NCI-H1694 treated with DMSO at 0.1 percent for 48 hours (cell line): ENCODE measurements at regions not wholly inside any gene's neighbourhood (a gene's known extent, or its start where the extent isn't known, plus 50 kb on each side); places are given as distances from the start of the nearest gene placed in this dataset.
"Not testable (repeated sequence)": the region's sequence is repeated elsewhere in the genome, so short reads cannot be mapped to it uniquely, and the experiment has no call there.

ENCODE experiments used
- DNase-seq: peaks from one replicate; lab custom pipeline; 2025; lab: John Stamatoyannopoulos, UW

DNA sequence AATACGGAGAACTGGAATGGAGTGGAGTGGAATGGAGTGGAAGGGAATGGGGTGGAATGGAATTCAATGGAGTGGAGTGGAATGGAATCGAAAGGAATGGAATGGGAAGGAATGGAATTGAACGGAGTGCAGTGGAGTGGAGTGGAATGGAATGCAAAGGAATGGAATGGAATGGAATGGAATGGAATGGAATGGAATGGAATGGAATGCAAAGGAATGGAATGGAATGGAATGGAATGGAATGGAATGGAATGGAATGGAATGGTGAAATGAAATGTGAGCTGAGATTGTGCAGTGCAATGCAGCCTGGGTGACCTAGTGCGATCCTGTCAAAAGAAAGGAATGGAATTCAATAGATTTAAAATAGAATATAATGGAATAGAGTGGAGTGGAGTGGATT, 357.3 kb upstream of the WSB1 start:
- not testable (repeated sequence) for DNase-seq

DNA sequence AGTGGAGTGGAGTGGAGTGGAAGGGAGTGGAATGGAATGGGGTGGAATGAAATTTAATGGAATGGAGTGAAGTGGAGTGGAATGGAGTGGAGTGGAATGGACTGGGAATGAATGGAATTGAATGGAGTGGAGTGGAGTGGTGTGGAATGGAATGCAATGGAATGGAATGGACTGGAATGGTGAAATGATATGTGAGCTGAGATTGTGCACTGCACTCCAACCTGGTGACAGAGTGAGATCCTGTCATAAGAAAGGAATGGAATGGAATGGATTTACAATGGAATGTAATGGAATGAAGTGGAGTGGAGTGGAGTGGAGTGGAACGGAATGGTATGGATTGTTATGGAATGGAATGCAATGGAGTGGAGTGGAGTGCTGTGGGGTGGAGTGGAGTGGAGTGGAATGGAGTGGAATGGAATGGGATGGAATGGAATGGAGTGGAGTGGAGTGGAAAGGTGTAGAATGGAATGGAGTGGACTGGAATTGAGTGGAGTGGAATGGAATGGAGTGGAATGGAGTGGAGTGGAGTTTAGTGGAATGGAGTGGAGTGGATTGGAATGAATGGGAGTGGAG, 356.1 kb upstream of the WSB1 start:
- not testable (repeated sequence) for DNase-seq

DNA sequence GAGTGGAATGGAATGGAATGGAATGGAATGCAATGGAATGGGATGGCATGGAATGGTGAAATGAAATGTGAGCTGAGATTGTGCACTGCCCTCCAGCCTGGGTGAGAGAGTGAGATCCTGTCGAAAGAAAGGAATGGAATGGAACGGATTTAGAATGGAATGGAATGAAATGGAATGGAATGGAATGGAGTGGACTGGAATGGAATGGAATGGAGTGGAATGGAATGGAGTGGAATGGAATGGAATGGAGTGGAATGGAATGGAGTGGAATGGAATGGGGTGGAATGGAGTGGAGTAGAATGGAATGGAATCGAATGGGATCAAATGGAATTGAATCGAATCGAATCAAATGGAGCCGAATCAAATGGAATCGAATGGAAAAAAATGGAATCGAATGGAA, 354.2 kb upstream of the WSB1 start:
- DNase-seq: not testable (repeated sequence)

DNA sequence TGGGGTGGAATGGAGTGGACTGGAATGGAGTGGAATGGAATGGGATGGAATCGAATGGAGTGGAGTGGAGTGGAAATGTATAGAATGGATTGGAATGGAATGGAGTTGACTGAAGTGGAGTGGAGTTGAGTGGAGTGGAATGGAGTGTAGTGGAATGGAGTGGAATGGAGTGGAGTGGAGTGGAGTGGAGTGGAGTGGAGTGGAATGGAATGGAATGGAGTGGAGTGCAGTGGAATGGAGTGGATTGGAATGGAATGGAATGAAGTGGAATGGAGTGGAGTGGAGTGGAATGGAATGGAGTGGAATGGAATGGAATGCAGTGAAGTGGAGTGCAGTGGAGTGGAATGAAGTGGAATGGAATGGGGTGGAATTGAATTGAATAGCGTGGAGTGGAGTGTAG, 353.3 kb upstream of the WSB1 start:
- not testable (repeated sequence) for DNase-seq

DNA sequence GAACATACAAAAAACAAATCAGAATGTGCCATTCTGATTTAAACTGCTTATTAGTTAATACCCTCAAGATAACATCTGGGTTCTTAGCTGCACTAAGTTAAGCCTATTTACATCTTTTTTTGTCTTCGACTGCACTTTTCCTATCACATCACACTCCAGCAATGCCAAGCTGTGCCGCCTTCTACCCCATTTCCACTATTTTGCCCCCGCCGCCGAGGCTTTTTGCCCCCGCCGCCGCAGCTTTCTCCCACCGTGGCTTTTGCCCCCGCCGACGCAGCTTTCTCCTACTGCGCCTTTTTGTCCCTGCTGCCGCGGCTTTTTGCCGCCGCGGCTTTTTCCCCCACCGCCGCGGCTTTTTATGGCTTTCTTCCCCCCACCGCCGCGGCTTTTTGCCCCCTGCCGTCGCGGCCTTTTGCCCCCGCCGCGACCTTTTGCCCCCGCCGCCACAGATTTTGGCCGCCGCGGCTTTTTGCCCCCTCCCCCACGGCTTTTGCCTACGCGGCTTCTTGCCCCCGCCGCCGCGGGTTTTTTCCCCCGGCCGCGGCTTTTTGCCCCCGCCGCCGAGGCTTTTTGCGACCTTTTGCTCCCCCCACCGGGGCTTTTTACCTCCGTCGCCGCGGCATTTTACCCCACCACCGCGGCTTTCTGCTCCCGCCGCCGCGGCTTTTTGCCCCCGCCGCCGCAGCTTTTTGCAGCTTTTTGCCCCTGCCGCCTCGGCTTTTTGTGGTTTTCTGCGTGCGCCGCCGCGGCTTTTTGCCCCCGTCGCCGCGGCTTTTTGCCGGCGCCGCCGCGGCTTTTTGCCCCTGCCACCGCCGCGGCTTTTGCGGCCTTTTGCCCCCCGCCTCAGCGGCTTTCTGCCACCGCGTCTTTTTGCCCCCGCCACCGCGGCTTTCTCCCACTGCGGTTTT, 331.4 kb upstream of the WSB1 start:
- no peak for DNase-seq

DNA sequence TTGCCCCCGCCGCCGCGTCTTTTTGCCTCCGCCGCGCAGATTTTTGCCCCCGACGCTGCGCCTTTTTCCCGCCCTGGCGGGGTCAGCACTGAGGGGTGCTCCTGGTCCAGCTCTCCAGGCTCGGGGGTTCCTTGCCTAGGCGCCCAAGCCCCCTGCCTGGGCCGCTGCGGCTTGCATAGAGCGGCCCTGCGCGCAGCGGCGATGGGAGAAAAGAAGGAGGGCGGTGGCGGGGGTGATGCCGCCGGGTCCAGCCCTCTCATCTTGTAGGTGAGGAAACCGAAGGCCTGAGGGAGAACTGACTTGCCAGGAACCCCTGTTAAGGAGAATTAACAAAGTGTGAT, 330.8 kb upstream of the WSB1 start:
- no peak for DNase-seq

DNA sequence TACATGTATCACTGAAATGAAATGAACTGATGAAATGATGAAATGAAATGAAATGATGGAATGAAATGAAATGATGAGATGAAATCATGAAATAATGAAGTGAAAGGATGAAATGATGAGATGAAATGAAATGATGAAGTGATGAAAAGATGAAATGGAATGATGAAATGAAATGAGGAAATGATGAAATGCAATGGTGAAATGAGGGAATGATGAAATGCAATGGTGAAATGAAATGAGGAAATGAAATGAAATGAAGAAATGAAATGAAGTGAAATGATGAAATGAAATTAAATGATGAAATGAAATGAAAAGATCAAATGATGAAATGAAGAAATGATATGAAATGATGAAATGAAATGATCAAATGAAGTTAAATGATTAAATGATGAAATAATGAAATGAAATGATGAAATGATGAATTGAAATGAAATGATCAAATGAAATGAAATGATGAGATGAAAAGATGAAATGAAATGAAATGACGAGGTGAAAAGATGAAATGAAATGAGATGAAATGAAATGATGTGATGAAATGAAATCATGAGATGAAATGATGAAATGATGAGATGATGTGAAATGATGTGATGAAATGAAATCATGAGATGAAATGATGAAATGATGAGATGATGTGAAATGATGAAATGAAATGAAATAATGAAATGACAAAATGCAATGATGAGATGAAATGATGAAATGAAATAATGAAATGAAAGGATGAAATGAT, 327.9 kb upstream of the WSB1 start:
- DNase-seq: not testable (repeated sequence)

DNA sequence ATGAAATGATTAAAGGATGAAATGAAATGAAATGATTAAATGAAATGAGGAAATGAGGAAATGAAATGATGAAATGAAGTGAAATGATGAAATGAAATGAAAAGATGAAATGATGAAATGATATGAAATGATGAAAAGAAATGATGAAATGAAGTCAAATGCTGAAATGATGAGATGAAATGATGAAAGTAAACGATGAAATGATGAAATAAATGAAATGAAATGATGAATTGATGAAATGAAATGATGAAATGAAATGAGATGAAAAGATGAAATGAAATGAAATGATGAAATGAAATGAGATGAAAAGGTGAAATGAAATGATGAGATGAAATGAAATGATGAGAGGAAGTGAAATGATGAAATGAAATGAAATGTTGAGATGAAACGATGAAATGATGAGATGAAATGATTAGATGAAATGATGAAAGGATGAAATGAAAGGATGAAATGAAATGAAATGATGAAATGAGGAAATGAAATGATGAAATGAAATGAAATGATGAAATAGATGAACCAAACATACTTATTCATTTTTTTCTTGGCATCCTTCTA, 327.2 kb upstream of the WSB1 start:
- DNase-seq: not testable (repeated sequence)

DNA sequence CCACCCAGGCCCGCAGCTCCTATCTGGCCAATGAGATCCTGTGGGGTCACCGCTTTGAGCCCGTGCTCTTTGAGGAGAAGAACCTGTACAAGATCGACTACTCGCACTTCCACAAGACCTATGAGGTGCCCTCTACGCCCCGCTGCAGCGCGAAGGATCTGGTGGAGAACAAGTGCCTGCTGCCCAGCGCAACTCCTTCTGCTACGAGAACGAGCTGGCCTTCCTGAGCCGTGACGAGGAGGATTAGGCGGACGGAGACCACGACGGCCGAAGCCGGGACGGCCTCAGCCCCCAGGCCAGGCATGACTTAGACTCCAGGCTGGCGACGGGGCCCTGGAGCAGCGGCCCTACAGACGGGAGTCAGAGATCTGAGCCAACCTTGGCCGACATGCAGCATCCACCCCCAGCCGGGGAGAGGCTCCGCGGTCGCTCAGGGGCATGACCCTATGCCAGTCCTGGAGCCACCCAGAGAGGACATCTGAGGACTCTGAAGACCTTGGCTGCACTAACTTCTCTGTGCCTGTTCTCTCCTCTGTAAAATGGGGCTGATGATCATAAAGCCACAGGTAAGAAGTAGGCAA, 312.0 kb upstream of the WSB1 start:
- DNase-seq: not testable (repeated sequence)

DNA sequence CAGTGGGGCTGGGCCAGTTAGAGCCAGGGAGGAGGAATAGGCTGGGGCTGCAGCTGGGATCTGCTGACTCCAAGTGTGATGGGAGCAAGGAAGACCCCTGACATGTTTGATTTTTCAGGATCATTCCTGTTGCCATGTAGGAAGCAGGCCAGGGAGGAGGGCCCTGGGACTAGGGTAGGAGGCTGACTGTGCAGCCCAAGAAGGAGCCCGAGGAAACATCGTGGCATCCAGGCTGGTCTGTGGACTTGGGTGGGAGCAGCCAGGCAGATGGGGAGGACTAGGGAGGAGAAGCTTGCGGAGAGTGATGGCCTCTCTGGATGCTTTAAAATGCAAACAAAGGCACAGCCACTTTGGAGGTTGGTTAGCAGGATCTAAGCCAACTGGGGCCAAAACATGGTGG, 311.4 kb upstream of the WSB1 start:
- DNase-seq: not testable (repeated sequence)

DNA sequence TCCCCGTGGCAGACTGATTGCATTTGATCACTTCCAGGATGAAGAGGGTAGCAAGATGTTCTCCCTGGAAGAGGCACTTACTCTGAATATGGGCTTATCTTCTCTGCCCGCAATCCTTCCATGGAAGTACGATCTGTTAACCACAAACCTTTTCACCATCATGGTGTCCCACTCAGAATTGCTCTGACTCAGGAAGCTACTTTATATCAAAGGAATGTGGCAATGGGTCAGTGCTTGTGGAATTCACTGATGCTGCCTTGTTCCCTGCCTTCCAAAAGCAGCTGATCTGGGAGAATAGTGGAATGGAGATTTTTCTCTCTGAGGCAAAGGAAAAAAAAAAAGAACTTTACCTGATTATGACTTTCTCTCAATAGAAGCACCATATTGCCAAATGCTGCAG, 306.1 kb upstream of the WSB1 start:
- not testable (repeated sequence) for DNase-seq

DNA sequence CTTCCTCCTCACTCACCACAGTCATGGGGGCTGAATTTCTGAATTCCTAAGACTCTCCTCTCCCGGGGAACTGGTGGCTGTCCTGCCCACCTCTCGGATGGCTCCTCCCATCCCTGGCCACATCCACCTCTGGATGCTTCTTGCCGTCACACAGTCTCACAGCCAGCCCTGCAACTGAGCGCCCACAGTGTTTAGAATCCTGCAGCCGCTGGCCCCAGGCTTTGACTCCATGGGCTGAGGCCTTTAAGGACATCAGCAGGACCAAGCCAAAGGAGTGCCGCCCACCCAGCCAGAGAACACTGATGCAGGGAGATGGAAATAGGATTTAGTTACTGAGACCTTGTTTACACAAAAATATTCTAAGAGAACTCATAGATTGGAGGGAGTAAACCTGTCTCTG, 299.3 kb upstream of the WSB1 start:
- DNase-seq: not testable (repeated sequence)

DNA sequence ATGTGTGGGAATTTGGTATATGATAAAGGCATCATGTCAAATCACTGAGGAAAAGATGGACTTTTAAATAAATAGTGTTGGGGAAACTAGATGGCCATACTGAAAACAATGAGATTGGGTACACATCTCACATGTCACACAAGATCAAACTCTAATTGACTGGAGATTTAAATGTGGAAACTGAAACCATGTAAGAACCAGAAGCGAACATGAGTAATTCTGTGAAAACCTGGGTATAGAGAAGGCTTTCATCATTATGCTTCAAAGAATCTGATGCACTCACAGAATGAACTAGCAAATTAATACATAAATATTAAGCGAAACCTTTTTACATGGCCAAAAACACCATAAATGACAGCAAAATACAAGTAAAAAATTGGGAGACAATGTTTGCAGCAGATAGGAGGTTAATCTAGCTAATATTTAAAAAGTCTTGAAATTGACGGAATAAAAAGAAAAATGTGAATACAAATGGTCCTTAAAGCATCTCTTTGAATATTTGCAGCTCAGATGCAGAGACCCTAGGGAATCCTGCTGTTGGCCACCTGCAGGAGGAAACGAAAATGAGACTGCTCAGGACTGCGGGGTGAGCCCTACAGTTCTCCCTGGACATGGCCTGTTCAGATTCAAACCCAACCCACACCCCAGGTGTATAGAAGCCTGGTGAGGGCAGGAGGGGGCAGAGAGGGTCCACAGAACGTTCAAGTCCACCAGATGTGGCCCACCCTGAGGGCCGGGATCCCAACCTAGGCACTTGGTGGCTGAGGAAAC, 297.6 kb upstream of the WSB1 start:
- DNase-seq: not testable (repeated sequence)

DNA sequence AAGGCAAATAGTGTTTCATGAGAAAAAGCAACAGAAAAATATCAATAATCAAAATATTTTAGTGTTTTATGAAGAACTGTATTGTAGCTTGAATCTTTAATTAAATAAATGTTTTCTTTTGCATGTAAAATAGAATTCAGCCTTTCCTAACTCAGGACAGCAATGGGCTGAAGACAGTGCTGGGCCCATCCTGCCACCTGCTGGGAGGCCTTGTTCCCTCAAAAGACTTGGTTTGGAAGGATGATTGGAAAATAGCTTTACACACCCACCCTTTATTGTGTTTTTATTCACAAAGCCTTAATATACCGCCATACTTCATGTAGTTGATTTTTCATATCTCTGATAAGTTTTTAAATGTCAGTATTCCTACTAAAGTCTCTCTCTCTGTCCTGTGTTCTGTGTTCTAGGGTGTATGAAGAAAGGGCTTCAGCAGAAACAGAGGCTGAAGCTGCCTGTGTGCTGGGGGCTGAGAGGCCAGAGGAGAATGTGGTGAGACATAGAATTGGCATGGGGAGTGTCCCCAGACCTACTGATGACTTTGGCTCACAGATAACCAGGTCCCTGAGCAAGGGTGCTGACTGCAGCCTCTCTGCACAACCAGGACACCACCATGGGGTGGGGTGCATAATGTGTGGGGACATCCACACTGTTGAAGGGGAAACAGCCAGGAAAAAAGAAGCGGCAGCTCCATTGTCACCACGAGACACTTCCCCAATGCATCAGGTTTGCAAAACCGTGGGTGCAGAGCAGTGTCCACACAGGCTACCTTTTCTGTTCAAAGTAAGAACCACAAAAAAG, 286.0 kb upstream of the WSB1 start:
- DNase-seq: not testable (repeated sequence)

DNA sequence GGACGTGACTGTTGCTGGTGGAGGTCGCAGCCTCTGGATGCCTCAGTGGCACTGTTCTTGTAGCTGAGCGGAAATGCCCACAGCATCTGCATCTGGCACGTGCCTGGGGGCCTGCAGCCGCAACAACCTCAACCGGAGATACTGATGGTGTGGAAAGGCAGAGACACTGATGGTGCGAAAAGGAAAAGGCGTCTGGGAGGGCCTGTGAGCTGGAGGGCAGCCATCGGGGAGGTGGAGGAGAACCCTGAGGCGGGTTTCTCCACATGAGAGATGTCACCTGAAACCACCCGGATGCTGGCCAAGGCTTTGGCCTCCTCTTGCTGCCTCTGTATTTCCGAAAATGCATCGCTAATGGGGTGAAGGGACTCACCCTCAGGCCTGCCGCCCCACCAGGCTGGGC, 284.8 kb upstream of the WSB1 start:
- DNase-seq: no peak

DNA sequence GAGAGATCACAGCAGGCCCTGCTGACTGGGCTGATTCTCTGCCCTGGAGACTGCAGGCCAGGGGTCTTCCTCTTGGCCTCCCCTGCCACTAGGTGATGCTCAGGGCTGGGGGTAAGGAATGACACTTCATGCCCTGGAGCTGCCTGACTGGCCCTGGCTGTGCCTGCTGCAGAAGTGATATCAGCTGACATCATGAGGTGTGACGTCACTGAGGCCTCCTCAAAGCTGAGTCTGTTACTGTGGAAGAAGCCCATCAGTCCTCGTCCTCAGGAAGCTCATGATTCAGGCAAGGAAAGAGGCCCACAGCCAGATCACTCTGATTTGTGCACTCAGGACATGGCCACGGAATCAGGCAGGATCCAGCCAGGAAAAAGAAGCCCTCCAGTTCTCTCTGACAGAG, 283.8 kb upstream of the WSB1 start:
- not testable (repeated sequence) for DNase-seq

DNA sequence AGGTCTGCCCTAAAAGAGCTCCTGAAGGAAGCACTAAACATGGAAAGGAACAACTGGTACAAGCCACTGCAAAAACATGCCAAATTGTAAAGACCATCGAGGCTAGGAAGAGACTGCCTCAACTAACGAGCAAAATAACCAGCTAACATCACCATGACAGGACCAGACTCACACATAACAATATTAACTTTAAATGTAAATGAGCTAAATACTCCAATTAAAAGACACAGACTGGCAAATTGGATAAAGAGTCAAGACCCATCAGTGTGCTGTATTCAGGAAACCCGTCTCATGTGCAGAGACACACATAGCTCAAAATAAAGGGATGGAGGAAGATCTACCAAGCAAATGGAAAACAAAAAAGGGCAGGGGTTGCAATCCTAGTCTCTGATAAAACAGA, 263.4 kb upstream of the WSB1 start:
- DNase-seq: not testable (repeated sequence)

DNA sequence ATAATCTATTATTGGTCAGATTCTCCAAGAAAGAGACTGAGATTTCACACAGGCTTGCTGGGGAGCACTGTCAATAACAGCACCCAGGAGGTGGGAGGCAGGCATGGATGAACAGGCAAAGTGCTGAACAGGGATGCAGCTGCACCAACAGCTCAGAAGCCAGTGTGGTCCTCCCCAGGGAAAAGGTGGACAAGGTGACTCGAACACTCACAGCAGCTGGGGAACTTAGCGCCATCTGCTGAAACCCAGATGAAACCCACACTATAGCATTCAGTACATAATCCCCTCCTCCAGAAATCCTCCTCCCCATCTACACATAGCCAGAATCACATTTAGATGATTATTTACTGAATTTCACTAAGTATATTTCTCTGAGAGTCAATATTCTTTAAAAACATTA, 255.2 kb upstream of the WSB1 start:
- peak; percentile 2 for DNase-seq

DNA sequence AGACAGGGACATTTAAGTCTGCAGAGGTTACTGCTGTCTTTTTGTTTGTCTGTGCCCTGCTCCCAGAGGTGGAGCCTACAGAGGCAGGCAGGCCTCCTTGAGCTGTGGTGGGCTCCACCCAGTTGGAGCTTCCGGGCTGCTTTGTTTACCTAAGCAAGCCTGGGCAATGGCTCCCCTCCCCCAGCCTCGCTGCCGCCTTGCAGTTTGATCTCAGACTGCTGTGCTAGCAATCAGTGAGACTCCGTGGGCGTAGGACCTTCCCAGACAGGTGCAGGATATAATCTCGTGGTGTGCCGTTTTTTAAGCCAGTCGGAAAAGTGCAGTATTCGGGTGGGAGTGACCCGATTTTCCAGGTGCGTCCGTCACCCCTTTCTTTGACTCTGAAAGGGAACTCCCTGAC, 248.9 kb upstream of the WSB1 start:
- not testable (repeated sequence) for DNase-seq

DNA sequence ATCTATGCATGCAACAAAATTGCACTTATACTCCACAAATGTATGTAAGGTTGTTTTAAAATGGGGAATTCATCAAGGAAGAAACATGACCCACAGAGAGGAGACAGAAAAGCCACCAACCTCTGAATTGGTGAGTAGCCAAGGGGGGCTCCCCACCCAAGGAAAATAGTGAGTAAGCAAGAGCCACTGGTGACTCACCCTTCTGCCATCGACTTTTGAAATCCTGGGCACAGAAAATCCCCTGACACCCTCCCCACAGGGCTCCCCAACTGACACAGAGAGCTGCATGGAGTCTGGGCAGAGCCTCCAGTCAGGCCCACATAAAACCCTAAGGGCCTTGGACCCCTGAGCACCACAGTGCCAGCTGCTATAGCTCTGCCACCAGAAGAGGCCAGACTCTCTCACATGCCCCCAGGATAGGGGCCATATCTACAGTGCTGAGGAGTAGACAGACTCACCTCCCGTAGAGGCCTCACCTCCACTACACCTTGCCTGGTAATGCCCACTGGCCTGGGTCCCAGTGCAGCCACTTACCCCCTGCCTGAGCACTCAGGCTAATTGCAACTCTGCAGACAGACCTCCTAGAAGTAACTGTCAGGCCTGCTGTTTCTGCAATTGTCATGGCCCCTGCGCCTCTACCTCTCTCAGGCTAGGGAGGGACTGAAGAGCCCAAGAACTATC, 244.7 kb upstream of the WSB1 start:
- no peak for DNase-seq
